ENCODE measurements at regions not wholly inside any gene's neighbourhood (a gene's known extent, or its start where the extent isn't known, plus 50 kb on each side); places are given as distances from the start of the nearest gene placed in this dataset.

GRCh38 chr12:24499151-24500146 lies 449.5 kb downstream of the BCAT1 start:
- DNase-seq (ENCODE audit: low spot score) = no peak
- TF ChIP-seq EZH2 (IDR thresholded peaks at IDR 0.05) (no peak), EZH2phosphoT487 (IDR thresholded peaks at IDR 0.05) (no peak)
- TF ChIP-seq, protein P1, sequence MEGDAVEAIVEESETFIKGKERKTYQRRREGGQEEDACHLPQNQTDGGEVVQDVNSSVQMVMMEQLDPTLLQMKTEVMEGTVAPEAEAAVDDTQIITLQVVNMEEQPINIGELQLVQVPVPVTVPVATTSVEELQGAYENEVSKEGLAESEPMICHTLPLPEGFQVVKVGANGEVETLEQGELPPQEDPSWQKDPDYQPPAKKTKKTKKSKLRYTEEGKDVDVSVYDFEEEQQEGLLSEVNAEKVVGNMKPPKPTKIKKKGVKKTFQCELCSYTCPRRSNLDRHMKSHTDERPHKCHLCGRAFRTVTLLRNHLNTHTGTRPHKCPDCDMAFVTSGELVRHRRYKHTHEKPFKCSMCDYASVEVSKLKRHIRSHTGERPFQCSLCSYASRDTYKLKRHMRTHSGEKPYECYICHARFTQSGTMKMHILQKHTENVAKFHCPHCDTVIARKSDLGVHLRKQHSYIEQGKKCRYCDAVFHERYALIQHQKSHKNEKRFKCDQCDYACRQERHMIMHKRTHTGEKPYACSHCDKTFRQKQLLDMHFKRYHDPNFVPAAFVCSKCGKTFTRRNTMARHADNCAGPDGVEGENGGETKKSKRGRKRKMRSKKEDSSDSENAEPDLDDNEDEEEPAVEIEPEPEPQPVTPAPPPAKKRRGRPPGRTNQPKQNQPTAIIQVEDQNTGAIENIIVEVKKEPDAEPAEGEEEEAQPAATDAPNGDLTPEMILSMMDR (IDR thresholded peaks at IDR 0.05) = no peak
- Mint-ChIP-seq H3K4me3 (peak overlapping the region; percentile 79), H3K4me1 (peaks cover 29% of the 10 kb centered on the region), H3K27me3 (ENCODE audit: insufficient read depth, low read depth) (no peaks in the 10 kb centered on the region), H3K27ac (peak overlapping the region; percentile 91), H3K9me3 (peaks cover 19% of the 10 kb centered on the region), H3K36me3 (peaks cover 31% of the 10 kb centered on the region)
- Histone ChIP-seq H2AFZ (replicated peaks) (no peak overlapping the region), H3K36me3 (no peaks in the 10 kb centered on the region), H3F3A (ENCODE audit: low read depth) (no peaks in the 10 kb centered on the region), H3K4me2 (no peak overlapping the region), H3K79me2 (ENCODE audit: low read depth) (peaks cover 7% of the 10 kb centered on the region), H4K20me1 (ENCODE audit: low read depth) (no peaks in the 10 kb centered on the region), H3K4me3 (no peak overlapping the region), H3K9ac (no peak overlapping the region), H3K27ac (no peak overlapping the region), H3K4me1 (peaks cover 10% of the 10 kb centered on the region), H3K27me3 (no peaks in the 10 kb centered on the region), H3K9me3 (ENCODE audit: low read depth) (no peaks in the 10 kb centered on the region)

- H3K36me3 Mint-ChIP-seq = peaks cover 25% of the 10 kb centered on the region
- TF ChIP-seq, protein P1 (IDR thresholded peaks at IDR 0.05) = no peak
- TF ChIP-seq EZH2phosphoT487 (IDR thresholded peaks at IDR 0.05) (no peak), EZH2 (IDR thresholded peaks at IDR 0.05) (no peak)
- H3K4me3 ChIP-seq = no peak overlapping the region
- H3K27ac Mint-ChIP-seq = no peak overlapping the region
- no peaks in the 10 kb centered on the region for H3F3A ChIP-seq (ENCODE audit: low read depth)
- no peaks in the 10 kb centered on the region for H3K27me3 Mint-ChIP-seq (ENCODE audit: insufficient read depth, low read depth)
- no peak overlapping the region for H3K4me3 Mint-ChIP-seq
- DNase-seq (ENCODE audit: low spot score) = no peak
- no peaks in the 10 kb centered on the region for H3K9me3 ChIP-seq (ENCODE audit: low read depth)
- H3K4me1 Mint-ChIP-seq = peaks cover 27% of the 10 kb centered on the region
- H3K4me1 ChIP-seq = peaks cover 11% of the 10 kb centered on the region
- H3K27ac ChIP-seq = no peak overlapping the region
- no peak overlapping the region for H3K4me2 ChIP-seq
- H3K9ac ChIP-seq = no peak overlapping the region
- H3K9me3 Mint-ChIP-seq = peaks cover 19% of the 10 kb centered on the region
- no peaks in the 10 kb centered on the region for H3K27me3 ChIP-seq
- no peaks in the 10 kb centered on the region for H4K20me1 ChIP-seq (ENCODE audit: low read depth)
- H2AFZ ChIP-seq (replicated peaks) = no peak overlapping the region
- H3K79me2 ChIP-seq (ENCODE audit: low read depth) = no peaks in the 10 kb centered on the region
- H3K36me3 ChIP-seq = no peaks in the 10 kb centered on the region
These were observed 452.1 kb downstream of the BCAT1 start for GRCh38 chr12:24496755-24497154.

DNA sequence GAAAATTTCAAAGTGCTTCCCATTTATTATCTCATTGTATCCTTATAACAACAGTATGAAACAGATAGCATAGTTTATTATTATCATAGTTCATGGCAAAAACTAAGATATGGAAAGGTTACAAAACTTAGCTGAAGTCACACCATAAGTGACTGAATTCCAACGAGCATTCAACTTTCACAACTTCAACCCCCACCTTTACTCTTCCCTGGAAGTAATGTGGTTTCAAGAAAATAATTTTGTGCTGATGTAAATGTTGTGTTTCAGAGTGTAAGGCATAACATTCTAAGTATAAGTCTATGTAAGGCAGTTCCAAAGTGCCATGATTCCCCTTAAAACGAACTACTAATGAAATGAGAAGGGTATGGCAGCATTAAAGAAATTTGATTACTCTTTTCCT lies 454.5 kb downstream of the BCAT1 start:
- no peak overlapping the region for H3K4me2 ChIP-seq
- TF ChIP-seq, protein P1 (IDR thresholded peaks at IDR 0.05) = no peak
- TF ChIP-seq EZH2phosphoT487 (IDR thresholded peaks at IDR 0.05) (no peak), EZH2 (IDR thresholded peaks at IDR 0.05) (no peak)
- H3K36me3 Mint-ChIP-seq = peaks cover 29% of the 10 kb centered on the region
- H3K27me3 Mint-ChIP-seq (ENCODE audit: insufficient read depth, low read depth) = no peaks in the 10 kb centered on the region
- peaks cover 4% of the 10 kb centered on the region for H3F3A ChIP-seq (ENCODE audit: low read depth)
- no peak overlapping the region for H3K4me3 Mint-ChIP-seq
- H3K36me3 ChIP-seq = no peaks in the 10 kb centered on the region
- H3K27me3 ChIP-seq = no peaks in the 10 kb centered on the region
- no peaks in the 10 kb centered on the region for H3K79me2 ChIP-seq (ENCODE audit: low read depth)
- DNase-seq (ENCODE audit: low spot score) = no peak
- no peak overlapping the region for H3K27ac Mint-ChIP-seq
- peaks cover 10% of the 10 kb centered on the region for H3K4me1 ChIP-seq
- H3K9ac ChIP-seq = no peak overlapping the region
- H3K4me1 Mint-ChIP-seq = peaks cover 6% of the 10 kb centered on the region
- no peaks in the 10 kb centered on the region for H4K20me1 ChIP-seq (ENCODE audit: low read depth)
- H3K27ac ChIP-seq = no peak overlapping the region
- H3K4me3 ChIP-seq = no peak overlapping the region
- H2AFZ ChIP-seq (replicated peaks) = no peak overlapping the region
- H3K9me3 ChIP-seq (ENCODE audit: low read depth) = no peaks in the 10 kb centered on the region
- H3K9me3 Mint-ChIP-seq = peaks cover 19% of the 10 kb centered on the region

Data from neural progenitor cell (in vitro differentiated cells).